Naive B cell (primary cell): ENCODE measurements at regions not wholly inside any gene's neighbourhood (a gene's known extent, or its start where the extent isn't known, plus 50 kb on each side); places are given as distances from the start of the nearest gene placed in this dataset.
A peak's percentile ranks its signal among the peaks of the same experiment; 100 is the strongest.
"Not testable (repeated sequence)": the region's sequence is repeated elsewhere in the genome, so short reads cannot be mapped to it uniquely, and the experiment has no call there.

ENCODE experiments used
- ATAC-seq, 2 donors: fragments of 150-1000 bp; cut with Tn5 transposase; 2 replicates each; pipeline ENCODE4 v1.10.0; 2021; ENCODE audit warnings: low read depth in 2 of 2, mild to moderate bottlenecking in 2 of 2, moderate library complexity in 2 of 2
- DNase-seq: peaks from one replicate; pipeline ENCODE4 v3.0.0; 2022
- H3K27ac Mint-ChIP-seq, 6 donors: one replicate each; pipeline ENCODE4 v1.8.0; 2020 to 2022; ENCODE audit warnings: mild to moderate bottlenecking in 6 of 6, mixed read lengths in 6 of 6, moderate library complexity in 5 of 6, inconsistent platforms in 2 of 6
- H3K27me3 Mint-ChIP-seq, 3 donors: one replicate each; pipeline ENCODE4 v1.8.0; 2021 to 2022; ENCODE audit warnings: mixed read lengths in 3 of 3, mild to moderate bottlenecking in 1 of 3
- H3K36me3 Mint-ChIP-seq, 2 donors: one replicate each; pipeline ENCODE4 v1.8.0; 2020 to 2022; ENCODE audit warnings: mixed read lengths in 2 of 2, inconsistent platforms in 1 of 2, mild to moderate bottlenecking in 1 of 2
- H3K4me1 Mint-ChIP-seq, 3 donors: one replicate each; pipeline ENCODE4 v1.8.0; 2020 to 2022; ENCODE audit warnings: mixed read lengths in 3 of 3, inconsistent platforms in 1 of 3, mild to moderate bottlenecking in 1 of 3, moderate library complexity in 1 of 3
- H3K4me3 Mint-ChIP-seq, 8 donors: one replicate each; pipeline ENCODE4 v1.8.0; 2020 to 2022; ENCODE audit warnings: mild to moderate bottlenecking in 8 of 8, mixed read lengths in 8 of 8, moderate library complexity in 8 of 8, inconsistent platforms in 2 of 8
- H3K9me3 Mint-ChIP-seq, 7 donors: one replicate each; pipeline ENCODE4 v1.8.0; 2020 to 2022; ENCODE audit warnings: mixed read lengths in 7 of 7, mild to moderate bottlenecking in 5 of 7, inconsistent platforms in 2 of 7, moderate library complexity in 1 of 7

DNA sequence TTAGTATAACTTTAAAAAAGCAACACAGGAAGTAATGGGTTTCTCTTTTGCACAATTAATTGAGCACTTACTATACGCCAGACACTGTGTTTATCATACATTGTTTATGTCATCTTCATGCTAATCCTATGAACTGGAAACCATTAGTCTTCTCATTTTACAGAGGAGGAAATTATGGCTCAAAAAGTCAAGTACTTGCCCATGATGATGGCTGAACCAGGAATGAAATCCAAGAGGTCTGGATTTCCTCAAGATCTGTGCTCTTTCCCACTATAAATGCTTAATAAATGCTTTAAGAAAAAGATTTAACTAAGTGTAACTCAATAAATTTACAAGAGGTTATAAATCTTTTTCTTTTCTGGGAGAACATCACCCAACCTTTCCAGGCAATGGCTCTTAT is 303.7 kb upstream of the RRP15 start:
- Mint-ChIP-seq H3K27me3 (peaks cover 0 to 3% (median 0%) of the 10 kb centered on the region in 3 donors), H3K36me3 (no peaks in the 10 kb centered on the region), H3K4me3 (no peak overlapping the region), H3K4me1 (no peaks in the 10 kb centered on the region), H3K9me3 (peaks cover 0 to 13% (median 6%) of the 10 kb centered on the region in 7 donors), H3K27ac (no peak overlapping the region)
- no peak for ATAC-seq
- DNase-seq = no peak

DNA sequence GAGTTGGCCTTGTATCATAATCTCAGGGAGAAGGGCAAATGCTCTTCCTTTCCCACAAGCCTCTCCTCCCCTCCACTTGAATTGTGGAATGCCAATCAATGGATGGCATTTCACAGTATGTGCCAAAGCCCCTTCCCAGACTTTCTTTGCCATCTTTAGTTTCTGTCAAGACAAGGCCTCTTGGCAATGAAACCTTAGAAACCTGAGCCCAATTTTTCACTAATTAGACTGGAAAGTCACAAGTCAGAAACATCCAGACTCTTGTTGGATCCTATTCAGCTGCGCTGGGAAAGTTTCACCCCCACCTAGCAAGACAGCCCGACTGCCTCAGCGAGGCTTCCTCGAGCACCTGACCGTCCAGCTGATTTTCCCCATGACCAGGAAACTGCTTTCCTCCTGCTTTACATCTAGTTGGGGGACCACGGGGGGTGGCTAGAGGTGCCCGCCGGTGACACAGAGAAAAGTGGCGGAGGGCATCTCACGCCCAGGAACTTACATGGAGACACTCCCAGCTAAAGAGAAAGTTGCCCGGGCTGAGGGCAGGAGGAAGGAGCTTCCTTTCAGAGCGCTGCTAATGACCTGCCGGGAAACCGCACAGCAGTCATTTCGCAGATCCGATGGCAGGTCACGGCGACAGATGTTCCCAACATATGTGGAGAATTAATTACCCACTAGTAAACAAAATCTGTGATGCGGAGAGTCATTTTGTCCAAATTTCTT is 302.6 kb upstream of the RRP15 start:
- Mint-ChIP-seq H3K9me3 (peaks cover 0 to 8% (median 5%) of the 10 kb centered on the region in 7 donors), H3K27ac (no peak overlapping the region), H3K36me3 (no peaks in the 10 kb centered on the region), H3K4me1 (no peaks in the 10 kb centered on the region), H3K27me3 (peaks cover 0 to 6% (median 0%) of the 10 kb centered on the region in 3 donors), H3K4me3 (no peak overlapping the region)
- ATAC-seq (no peak), DNase-seq (no peak)

DNA sequence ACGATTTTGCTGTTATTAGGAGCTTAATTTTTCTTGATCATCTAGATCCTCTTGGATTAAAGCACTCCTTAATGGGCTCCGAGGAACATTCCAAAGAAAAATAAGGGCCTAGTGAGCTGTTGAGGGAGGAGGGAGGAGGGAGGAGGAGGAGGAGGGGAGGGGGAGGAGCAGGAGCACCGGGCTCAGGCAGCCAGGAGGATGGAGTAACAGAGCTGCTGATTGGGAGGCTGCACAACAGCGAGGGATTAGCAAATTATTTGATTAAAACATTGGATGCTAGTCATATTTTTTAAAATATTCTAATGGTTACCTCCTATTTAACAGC is 302.1 kb upstream of the RRP15 start:
- Mint-ChIP-seq H3K9me3 (peaks cover 0 to 8% (median 5%) of the 10 kb centered on the region in 7 donors), H3K27me3 (peaks cover 0 to 6% (median 0%) of the 10 kb centered on the region in 3 donors), H3K4me1 (no peaks in the 10 kb centered on the region), H3K36me3 (no peaks in the 10 kb centered on the region), H3K4me3 (no peak overlapping the region), H3K27ac (no peak overlapping the region)
- no peak for DNase-seq
- ATAC-seq = no peak

GRCh38 chr1:217985641-217986040 is 299.5 kb upstream of the RRP15 start:
- peaks cover 0 to 14% (median 2%) of the 10 kb centered on the region in 7 donors for H3K9me3 Mint-ChIP-seq
- no peaks in the 10 kb centered on the region for H3K36me3 Mint-ChIP-seq
- no peak for ATAC-seq
- peaks cover 0 to 6% (median 0%) of the 10 kb centered on the region in 3 donors for H3K27me3 Mint-ChIP-seq
- H3K27ac Mint-ChIP-seq = no peak overlapping the region
- no peaks in the 10 kb centered on the region for H3K4me1 Mint-ChIP-seq
- no peak overlapping the region for H3K4me3 Mint-ChIP-seq
- no peak for DNase-seq

- Mint-ChIP-seq H3K36me3 (no peaks in the 10 kb centered on the region), H3K4me3 (no peak overlapping the region), H3K27me3 (peaks cover 0 to 6% (median 0%) of the 10 kb centered on the region in 3 donors), H3K4me1 (no peaks in the 10 kb centered on the region), H3K27ac (no peak overlapping the region), H3K9me3 (peaks cover 0 to 10% (median 0%) of the 10 kb centered on the region in 7 donors)
- DNase-seq = no peak
- no peak for ATAC-seq
Observed at GRCh38 chr1:217989510-217989909, 295.6 kb upstream of the RRP15 start.

GRCh38 chr1:217993439-217993838 is 291.7 kb upstream of the RRP15 start:
- no peaks in the 10 kb centered on the region for H3K4me1 Mint-ChIP-seq
- H3K4me3 Mint-ChIP-seq = no peak overlapping the region
- H3K36me3 Mint-ChIP-seq = no peaks in the 10 kb centered on the region
- no peaks in the 10 kb centered on the region for H3K27me3 Mint-ChIP-seq
- DNase-seq (no peak), ATAC-seq (no peak)
- no peak overlapping the region for H3K27ac Mint-ChIP-seq
- peaks cover 0 to 6% (median 1%) of the 10 kb centered on the region in 7 donors for H3K9me3 Mint-ChIP-seq

GRCh38 chr1:218008296-218008695 is 276.8 kb upstream of the RRP15 start:
- H3K4me1 Mint-ChIP-seq, H3K36me3 Mint-ChIP-seq, H3K27me3 Mint-ChIP-seq, H3K27ac Mint-ChIP-seq, ATAC-seq, DNase-seq, H3K9me3 Mint-ChIP-seq: not testable (repeated sequence)
- peak overlapping the region in 1 of 8 donors; percentile 56 for H3K4me3 Mint-ChIP-seq

- H3K27ac Mint-ChIP-seq, H3K4me3 Mint-ChIP-seq, ATAC-seq, DNase-seq, H3K9me3 Mint-ChIP-seq, H3K27me3 Mint-ChIP-seq, H3K4me1 Mint-ChIP-seq, H3K36me3 Mint-ChIP-seq: not testable (repeated sequence)
Observed at GRCh38 chr1:218015106-218015505, 270.0 kb upstream of the RRP15 start.

DNA sequence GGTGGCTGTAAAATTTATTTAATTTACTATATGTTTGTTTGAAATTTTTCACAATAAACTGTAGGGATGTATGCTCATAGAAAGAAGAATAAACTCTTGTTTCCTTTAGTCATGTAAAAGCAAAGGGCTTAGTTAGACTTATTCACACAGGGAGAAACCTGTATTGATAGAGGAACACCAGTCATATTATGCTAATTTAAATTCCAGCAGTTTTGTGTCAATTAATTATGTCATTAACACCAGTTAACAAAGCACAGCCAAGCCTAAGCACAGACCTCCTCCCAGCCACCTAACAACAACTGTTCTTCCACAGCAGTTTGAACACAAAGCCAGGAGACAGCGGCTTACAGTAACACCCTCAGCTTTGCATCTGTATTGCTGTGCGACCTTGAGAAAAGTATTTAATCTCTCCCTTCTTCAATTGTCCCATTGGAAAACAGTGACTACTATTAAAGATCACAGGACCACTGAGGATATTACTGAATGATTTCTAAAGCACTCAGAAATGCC is 260.8 kb upstream of the RRP15 start:
- H3K4me1 Mint-ChIP-seq = no peaks in the 10 kb centered on the region
- H3K36me3 Mint-ChIP-seq = no peaks in the 10 kb centered on the region
- H3K27me3 Mint-ChIP-seq = no peaks in the 10 kb centered on the region
- DNase-seq = no peak
- H3K4me3 Mint-ChIP-seq = no peak overlapping the region
- H3K9me3 Mint-ChIP-seq = peaks cover 0 to 18% (median 6%) of the 10 kb centered on the region in 7 donors
- ATAC-seq = no peak
- no peak overlapping the region for H3K27ac Mint-ChIP-seq

DNA sequence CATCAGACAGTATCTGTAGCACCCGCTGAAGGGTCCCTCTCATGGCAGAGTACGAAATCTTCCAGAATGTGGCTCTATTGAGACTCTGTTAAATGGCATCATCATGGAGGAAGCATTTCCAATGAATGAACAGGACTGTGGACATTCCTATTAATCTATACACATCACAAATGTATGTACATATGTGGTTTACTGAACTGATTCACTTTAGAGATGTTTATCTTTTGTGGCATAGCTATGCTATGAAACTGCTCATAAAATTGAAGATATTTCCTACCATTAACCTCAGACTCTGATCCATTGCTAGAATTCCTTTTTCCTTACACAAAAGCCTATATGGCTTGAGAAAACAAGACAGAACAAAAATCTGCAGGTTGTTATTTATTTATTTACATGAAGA is 259.6 kb upstream of the RRP15 start:
- H3K4me3 Mint-ChIP-seq = no peak overlapping the region
- ATAC-seq = no peak
- peaks cover 0 to 18% (median 4%) of the 10 kb centered on the region in 7 donors for H3K9me3 Mint-ChIP-seq
- no peaks in the 10 kb centered on the region for H3K27me3 Mint-ChIP-seq
- H3K27ac Mint-ChIP-seq = no peak overlapping the region
- H3K36me3 Mint-ChIP-seq = no peaks in the 10 kb centered on the region
- no peaks in the 10 kb centered on the region for H3K4me1 Mint-ChIP-seq
- no peak for DNase-seq

DNA sequence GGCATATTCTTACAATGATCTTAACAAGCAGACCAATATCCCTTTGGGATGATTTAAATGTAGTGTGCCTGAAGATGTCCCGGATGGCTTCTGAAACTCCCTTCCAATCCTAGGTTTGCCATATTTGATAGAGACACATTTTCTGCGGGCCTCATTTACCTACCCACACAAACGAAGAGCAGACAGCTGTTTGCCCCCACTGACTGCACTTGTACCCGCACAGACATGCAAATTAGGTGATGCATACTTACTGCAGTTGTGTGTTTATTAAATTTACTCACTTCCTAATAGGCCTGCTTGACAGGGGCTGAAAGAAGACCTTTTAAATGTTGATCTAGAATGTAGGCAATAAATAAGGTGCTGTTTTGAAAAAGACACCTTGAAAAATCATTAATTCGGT is 257.9 kb upstream of the RRP15 start:
- Mint-ChIP-seq H3K4me1 (no peaks in the 10 kb centered on the region), H3K27me3 (no peaks in the 10 kb centered on the region), H3K9me3 (peaks cover 0 to 14% (median 2%) of the 10 kb centered on the region in 7 donors), H3K4me3 (no peak overlapping the region), H3K36me3 (no peaks in the 10 kb centered on the region), H3K27ac (no peak overlapping the region)
- no peak for DNase-seq
- ATAC-seq = no peak

DNA sequence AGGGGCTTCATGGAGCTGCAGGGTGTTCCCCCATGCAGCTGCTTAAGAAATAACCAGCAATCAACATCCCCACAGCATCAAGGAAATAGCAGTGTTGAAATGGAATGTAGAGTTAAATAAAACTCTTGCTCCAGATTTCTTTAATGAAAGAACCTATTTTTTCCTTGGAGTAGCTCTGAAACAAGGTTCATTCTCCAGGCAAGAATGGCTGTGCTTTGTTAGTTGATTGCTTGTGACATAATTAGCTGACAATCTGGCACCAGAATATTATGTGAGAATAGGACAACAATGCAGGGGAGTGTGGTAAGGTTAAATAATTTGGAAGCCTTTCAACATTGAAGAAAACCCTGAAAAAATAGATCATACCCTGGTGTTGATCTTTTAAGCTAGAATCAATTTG is 254.2 kb upstream of the RRP15 start:
- Mint-ChIP-seq H3K4me3 (no peak overlapping the region), H3K27ac (no peak overlapping the region), H3K36me3 (no peaks in the 10 kb centered on the region), H3K9me3 (peaks cover 0 to 4% (median 0%) of the 10 kb centered on the region in 7 donors), H3K4me1 (no peaks in the 10 kb centered on the region), H3K27me3 (no peaks in the 10 kb centered on the region)
- DNase-seq (no peak), ATAC-seq (no peak)

DNA sequence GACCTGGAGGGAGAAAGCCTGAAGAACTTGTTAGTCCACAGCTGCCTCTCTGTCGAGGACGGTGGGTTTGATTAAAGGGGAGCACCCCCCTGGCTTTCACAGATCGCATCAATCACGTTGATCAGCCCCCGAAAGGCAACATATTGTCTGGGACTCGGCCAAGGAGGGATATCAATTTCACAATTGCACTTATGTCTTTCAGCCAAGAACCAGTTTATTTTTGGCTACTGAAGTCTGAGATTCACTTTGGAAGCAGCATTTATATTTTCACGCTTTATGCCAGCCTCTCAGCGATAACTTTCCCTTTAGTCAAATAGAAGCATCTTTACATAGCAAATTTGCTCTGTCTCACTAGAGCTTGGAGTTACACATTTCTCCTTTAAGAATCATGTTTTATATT is 253.2 kb upstream of the RRP15 start:
- H3K27me3 Mint-ChIP-seq = no peaks in the 10 kb centered on the region
- DNase-seq (no peak), ATAC-seq (no peak)
- no peaks in the 10 kb centered on the region for H3K4me1 Mint-ChIP-seq
- H3K36me3 Mint-ChIP-seq = no peaks in the 10 kb centered on the region
- H3K27ac Mint-ChIP-seq = no peak overlapping the region
- peaks cover 0 to 4% (median 0%) of the 10 kb centered on the region in 7 donors for H3K9me3 Mint-ChIP-seq
- no peak overlapping the region for H3K4me3 Mint-ChIP-seq

DNA sequence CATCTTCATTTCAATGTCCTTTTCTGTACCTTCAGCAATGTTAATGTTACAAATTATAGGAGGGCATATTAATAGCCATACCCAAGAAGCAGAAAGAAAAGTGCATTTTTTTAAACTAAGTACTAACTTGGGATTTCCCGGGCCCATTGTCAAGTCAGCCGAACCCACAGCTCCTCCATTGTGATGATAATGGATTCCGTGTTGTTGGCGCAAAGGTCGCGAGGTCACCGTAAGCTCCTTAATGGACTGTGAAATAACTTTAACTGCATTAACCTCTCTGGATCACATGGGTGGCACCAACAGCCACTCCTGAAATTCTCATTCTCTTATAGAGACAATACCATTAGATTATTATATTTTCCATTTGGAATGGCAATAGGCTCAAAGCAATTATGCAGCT is 250.6 kb upstream of the RRP15 start:
- Mint-ChIP-seq H3K36me3 (no peaks in the 10 kb centered on the region), H3K4me1 (no peaks in the 10 kb centered on the region), H3K4me3 (no peak overlapping the region), H3K9me3 (peaks cover 0 to 10% (median 3%) of the 10 kb centered on the region in 7 donors), H3K27me3 (no peaks in the 10 kb centered on the region), H3K27ac (no peak overlapping the region)
- ATAC-seq = no peak
- no peak for DNase-seq
